ENCODE measurements at regions not wholly inside any gene's neighbourhood (a gene's known extent, or its start where the extent isn't known, plus 50 kb on each side); places are given as distances from the start of the nearest gene placed in this dataset.

DNA sequence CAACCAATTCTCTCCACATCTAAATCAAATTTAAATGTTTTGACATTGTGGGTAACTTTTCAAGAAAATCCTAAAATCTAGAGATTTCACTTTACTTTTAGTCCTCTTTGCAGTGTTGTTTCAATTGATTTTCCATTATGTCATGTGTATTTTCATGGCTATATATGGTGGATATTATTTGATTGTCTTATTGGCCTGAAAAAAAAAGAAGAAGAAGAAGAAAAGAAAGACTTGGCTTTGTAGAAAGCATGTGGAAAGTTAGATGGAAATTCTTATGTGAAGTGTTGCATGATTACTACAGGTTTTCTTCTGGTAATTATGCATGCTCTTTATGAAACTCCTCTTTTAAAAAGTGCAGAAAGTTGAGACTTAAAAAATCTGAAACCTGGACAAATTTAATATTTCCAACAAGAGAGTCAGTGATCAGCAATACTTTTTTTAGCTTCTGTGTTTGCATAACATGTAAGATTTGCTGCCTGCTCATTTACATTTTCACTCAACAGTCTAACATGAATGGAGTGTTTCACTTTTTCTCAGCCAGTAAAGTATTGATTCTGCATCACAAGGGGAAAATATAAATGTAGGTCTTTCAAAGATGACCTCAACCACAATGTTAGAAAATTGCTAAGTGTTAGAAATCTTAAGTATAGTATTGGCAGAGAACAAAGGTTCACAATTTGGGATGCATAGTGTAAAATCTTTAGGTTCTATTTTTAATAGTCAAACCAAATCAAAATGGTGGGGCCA, 438.7 kb downstream of the BCKDHB start:
- TF ChIP-seq, protein P1, sequence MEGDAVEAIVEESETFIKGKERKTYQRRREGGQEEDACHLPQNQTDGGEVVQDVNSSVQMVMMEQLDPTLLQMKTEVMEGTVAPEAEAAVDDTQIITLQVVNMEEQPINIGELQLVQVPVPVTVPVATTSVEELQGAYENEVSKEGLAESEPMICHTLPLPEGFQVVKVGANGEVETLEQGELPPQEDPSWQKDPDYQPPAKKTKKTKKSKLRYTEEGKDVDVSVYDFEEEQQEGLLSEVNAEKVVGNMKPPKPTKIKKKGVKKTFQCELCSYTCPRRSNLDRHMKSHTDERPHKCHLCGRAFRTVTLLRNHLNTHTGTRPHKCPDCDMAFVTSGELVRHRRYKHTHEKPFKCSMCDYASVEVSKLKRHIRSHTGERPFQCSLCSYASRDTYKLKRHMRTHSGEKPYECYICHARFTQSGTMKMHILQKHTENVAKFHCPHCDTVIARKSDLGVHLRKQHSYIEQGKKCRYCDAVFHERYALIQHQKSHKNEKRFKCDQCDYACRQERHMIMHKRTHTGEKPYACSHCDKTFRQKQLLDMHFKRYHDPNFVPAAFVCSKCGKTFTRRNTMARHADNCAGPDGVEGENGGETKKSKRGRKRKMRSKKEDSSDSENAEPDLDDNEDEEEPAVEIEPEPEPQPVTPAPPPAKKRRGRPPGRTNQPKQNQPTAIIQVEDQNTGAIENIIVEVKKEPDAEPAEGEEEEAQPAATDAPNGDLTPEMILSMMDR (IDR thresholded peaks at IDR 0.05; ENCODE audit: insufficient read depth, low read length) = no peak
- TF ChIP-seq, protein P2, sequence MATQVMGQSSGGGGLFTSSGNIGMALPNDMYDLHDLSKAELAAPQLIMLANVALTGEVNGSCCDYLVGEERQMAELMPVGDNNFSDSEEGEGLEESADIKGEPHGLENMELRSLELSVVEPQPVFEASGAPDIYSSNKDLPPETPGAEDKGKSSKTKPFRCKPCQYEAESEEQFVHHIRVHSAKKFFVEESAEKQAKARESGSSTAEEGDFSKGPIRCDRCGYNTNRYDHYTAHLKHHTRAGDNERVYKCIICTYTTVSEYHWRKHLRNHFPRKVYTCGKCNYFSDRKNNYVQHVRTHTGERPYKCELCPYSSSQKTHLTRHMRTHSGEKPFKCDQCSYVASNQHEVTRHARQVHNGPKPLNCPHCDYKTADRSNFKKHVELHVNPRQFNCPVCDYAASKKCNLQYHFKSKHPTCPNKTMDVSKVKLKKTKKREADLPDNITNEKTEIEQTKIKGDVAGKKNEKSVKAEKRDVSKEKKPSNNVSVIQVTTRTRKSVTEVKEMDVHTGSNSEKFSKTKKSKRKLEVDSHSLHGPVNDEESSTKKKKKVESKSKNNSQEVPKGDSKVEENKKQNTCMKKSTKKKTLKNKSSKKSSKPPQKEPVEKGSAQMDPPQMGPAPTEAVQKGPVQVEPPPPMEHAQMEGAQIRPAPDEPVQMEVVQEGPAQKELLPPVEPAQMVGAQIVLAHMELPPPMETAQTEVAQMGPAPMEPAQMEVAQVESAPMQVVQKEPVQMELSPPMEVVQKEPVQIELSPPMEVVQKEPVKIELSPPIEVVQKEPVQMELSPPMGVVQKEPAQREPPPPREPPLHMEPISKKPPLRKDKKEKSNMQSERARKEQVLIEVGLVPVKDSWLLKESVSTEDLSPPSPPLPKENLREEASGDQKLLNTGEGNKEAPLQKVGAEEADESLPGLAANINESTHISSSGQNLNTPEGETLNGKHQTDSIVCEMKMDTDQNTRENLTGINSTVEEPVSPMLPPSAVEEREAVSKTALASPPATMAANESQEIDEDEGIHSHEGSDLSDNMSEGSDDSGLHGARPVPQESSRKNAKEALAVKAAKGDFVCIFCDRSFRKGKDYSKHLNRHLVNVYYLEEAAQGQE (IDR thresholded peaks at IDR 0.05; ENCODE audit: insufficient replicate concordance, low read depth) = no peak
- TF ChIP-seq POLR2AphosphoS5 (IDR thresholded peaks at IDR 0.05; ENCODE audit: low read depth) = no peak

All from HL-60 (cell line).